ENCODE measurements at regions not wholly inside any gene's neighbourhood (a gene's known extent, or its start where the extent isn't known, plus 50 kb on each side); places are given as distances from the start of the nearest gene placed in this dataset.

- DNase-seq (ENCODE audit: low spot score), result no peak
- TF ChIP-seq CTCF (IDR thresholded peaks at IDR 0.05; ENCODE audit: borderline replicate concordance, control extremely low read depth, extremely low read depth, insufficient read depth, missing control alignments), result no peak
- in situ Hi-C loops (cut with MboI; ENCODE audit: low sequenced_read_pairs, unreplicated experiment), result no loop called here
Observed at GRCh38 chr9:107792596-107792995, 303.0 kb upstream of the KLF4 start.

GRCh38 chr9:107792006-107792405, 302.4 kb upstream of the KLF4 start:
- in situ Hi-C loops (cut with MboI; ENCODE audit: low sequenced_read_pairs, unreplicated experiment), result no loop called here
- no peak for TF ChIP-seq CTCF (IDR thresholded peaks at IDR 0.05; ENCODE audit: borderline replicate concordance, control extremely low read depth, extremely low read depth, insufficient read depth, missing control alignments)
- DNase-seq (ENCODE audit: low spot score), result no peak

GRCh38 chr9:107789001-107789700, 299.6 kb upstream of the KLF4 start:
- DNase-seq (ENCODE audit: low spot score), result no peak
- in situ Hi-C loops (cut with MboI; ENCODE audit: low sequenced_read_pairs, unreplicated experiment), result no loop called here

GRCh38 chr9:107786561-107786960, 297.0 kb upstream of the KLF4 start:
- TF ChIP-seq CTCF (IDR thresholded peaks at IDR 0.05; ENCODE audit: borderline replicate concordance, control extremely low read depth, extremely low read depth, insufficient read depth, missing control alignments), result no peak
- in situ Hi-C loops (cut with MboI; ENCODE audit: low sequenced_read_pairs, unreplicated experiment), result no loop called here
- no peak for DNase-seq (ENCODE audit: low spot score)

More at GRCh38 chr9:107789001-107789700, 299.6 kb upstream of the KLF4 start:
- no peak for TF ChIP-seq CTCF (IDR thresholded peaks at IDR 0.05; ENCODE audit: borderline replicate concordance, control extremely low read depth, extremely low read depth, insufficient read depth, missing control alignments)

- in situ Hi-C loops (cut with MboI; ENCODE audit: low sequenced_read_pairs, unreplicated experiment), result no loop called here
- DNase-seq (ENCODE audit: low spot score), result no peak
- no peak for TF ChIP-seq CTCF (IDR thresholded peaks at IDR 0.05; ENCODE audit: borderline replicate concordance, control extremely low read depth, extremely low read depth, insufficient read depth, missing control alignments)
Observed at GRCh38 chr9:107784235-107784958, 294.8 kb upstream of the KLF4 start.

- in situ Hi-C loops (cut with MboI; ENCODE audit: low sequenced_read_pairs, unreplicated experiment), result no loop called here
- no peak for DNase-seq (ENCODE audit: low spot score)
- no peak for TF ChIP-seq CTCF (IDR thresholded peaks at IDR 0.05; ENCODE audit: borderline replicate concordance, control extremely low read depth, extremely low read depth, insufficient read depth, missing control alignments)
Observed at GRCh38 chr9:107782789-107783188, 293.2 kb upstream of the KLF4 start.
